WTC11 (cell line): ENCODE measurements at regions not wholly inside any gene's neighbourhood (a gene's known extent, or its start where the extent isn't known, plus 50 kb on each side); places are given as distances from the start of the nearest gene placed in this dataset.

Experiments
- ATAC-seq: fragments of 200-7000 bp; cut with Tn5 transposase; 2 replicates; pipeline ENCODE4 v1.10.0; 2021; ENCODE audit warnings: mild to moderate bottlenecking, moderate library complexity
- CTCF ChIA-PET: fragments of 300-600 bp; sonication (Branson Sonifier 250); formaldehyde crosslinking; loops from one replicate; lab custom pipeline; 2021; ENCODE audit warnings: antibody characterized with exemption; lab: Charles Lee
- POLR2A ChIA-PET: fragments of 350-600 bp; sonication (Branson Sonifier 250); formaldehyde crosslinking; loops from one replicate; lab custom pipeline; 2021; ENCODE audit warnings: antibody characterized with exemption; lab: Charles Lee
- DNase-seq: peaks from one replicate; pipeline ENCODE4 v3.0.0; 2021; ENCODE audit warnings: low spot score
- H3K27ac Mint-ChIP-seq: 2 replicates; pipeline ENCODE4 v1.8.0; 2021; ENCODE audit warnings: mixed read lengths
- H3K27me3 Mint-ChIP-seq: 2 replicates; pipeline ENCODE4 v1.8.0; 2021; ENCODE audit warnings: low read depth, mild to moderate bottlenecking, moderate library complexity, mixed read lengths
- H3K36me3 Mint-ChIP-seq: 2 replicates; pipeline ENCODE4 v1.8.0; 2021; ENCODE audit warnings: mixed read lengths
- H3K4me1 Mint-ChIP-seq: 2 replicates; pipeline ENCODE4 v1.8.0; 2022; ENCODE audit warnings: mixed read lengths
- H3K4me3 Mint-ChIP-seq: 2 replicates; pipeline ENCODE4 v1.8.0; 2021; ENCODE audit warnings: mild to moderate bottlenecking, moderate library complexity, mixed read lengths
- H3K9me3 Mint-ChIP-seq: 2 replicates; pipeline ENCODE4 v1.8.0; 2021; ENCODE audit warnings: mixed read lengths
- E2F5 ChIP-seq: sonication (generic); formaldehyde crosslinking; IDR thresholded peaks from 2 replicates; pipeline ENCODE4 v1.8.1; 2022; ENCODE audit warnings: mild to moderate bottlenecking, moderate library complexity, missing genetic modification reagents
- ETV6 ChIP-seq: sonication (generic); formaldehyde crosslinking; IDR thresholded peaks from 2 replicates; pipeline ENCODE4 v1.8.1; 2022; ENCODE audit warnings: mild to moderate bottlenecking, missing genetic modification reagents
- GTF2I ChIP-seq: fragments of 250-450 bp; sonication (Bioruptor Pico); conservative IDR thresholded peaks from 2 replicates; pipeline ENCODE4 v1.4.0; 2021; ENCODE audit warnings: mild to moderate bottlenecking
- JUN ChIP-seq: sonication (generic); formaldehyde crosslinking; IDR thresholded peaks from 2 replicates; pipeline ENCODE4 v1.8.0; 2023; ENCODE audit warnings: mild to moderate bottlenecking, missing genetic modification reagents
- KAT7 ChIP-seq: sonication (generic); formaldehyde crosslinking; IDR thresholded peaks from 2 replicates; pipeline ENCODE4 v1.8.1; 2023; ENCODE audit warnings: missing genetic modification reagents, mild to moderate bottlenecking, borderline replicate concordance
- MXD4 ChIP-seq: fragments of 250-450 bp; sonication (Bioruptor Pico); IDR thresholded peaks from 2 replicates; pipeline ENCODE4 v1.8.0; 2021; ENCODE audit warnings: mild to moderate bottlenecking, moderate library complexity, borderline replicate concordance
- NFE2L1 ChIP-seq: sonication (generic); formaldehyde crosslinking; IDR thresholded peaks from 2 replicates; pipeline ENCODE4 v1.8.1; 2023; ENCODE audit warnings: missing genetic modification reagents
- NFYB ChIP-seq: sonication (generic); formaldehyde crosslinking; conservative IDR thresholded peaks from 2 replicates; pipeline ENCODE4 v1.8.0; 2022; ENCODE audit warnings: low read depth, missing genetic modification reagents
- PRDM15 ChIP-seq: sonication (generic); formaldehyde crosslinking; IDR thresholded peaks from 2 replicates; pipeline ENCODE4 v1.8.0; 2022; ENCODE audit warnings: missing genetic modification reagents
- ZNF121 ChIP-seq: sonication (generic); formaldehyde crosslinking; IDR thresholded peaks from 2 replicates; pipeline ENCODE4 v1.8.0; 2023; ENCODE audit warnings: missing genetic modification reagents
- TF ChIP-seq, protein P1 (sequence below): sonication (generic); formaldehyde crosslinking; IDR thresholded peaks from 2 replicates; pipeline ENCODE4 v1.8.0; 2022; ENCODE audit warnings: mild to moderate bottlenecking, missing genetic modification reagents
- TF ChIP-seq, protein P2 (sequence below): sonication (generic); formaldehyde crosslinking; IDR thresholded peaks from 2 replicates; pipeline ENCODE4 v1.8.0; 2023; ENCODE audit warnings: mild to moderate bottlenecking, missing genetic modification reagents
- TF ChIP-seq, protein P3 (sequence below): sonication (generic); formaldehyde crosslinking; IDR thresholded peaks from 2 replicates; pipeline ENCODE4 v1.8.1; 2023; ENCODE audit warnings: mild to moderate bottlenecking, moderate library complexity, missing genetic modification reagents
- TF ChIP-seq, protein P4 (sequence below): sonication (generic); formaldehyde crosslinking; IDR thresholded peaks from 2 replicates; pipeline ENCODE4 v1.8.1; 2023; ENCODE audit warnings: mild to moderate bottlenecking, missing genetic modification reagents
- TF ChIP-seq, protein P5 (sequence below): sonication (generic); formaldehyde crosslinking; IDR thresholded peaks from 2 replicates; pipeline ENCODE4 v1.8.1; 2022; ENCODE audit warnings: low read depth, missing genetic modification reagents, borderline replicate concordance

GRCh38 chr10:52424341-52424740, 110.3 kb downstream of the DKK1 start:
- H3K9me3 Mint-ChIP-seq = peaks cover 7% of the 10 kb centered on the region
- CTCF ChIA-PET = no interaction called here
- no peaks in the 10 kb centered on the region for H3K27me3 Mint-ChIP-seq
- no peak for DNase-seq
- TF ChIP-seq, protein P1, sequence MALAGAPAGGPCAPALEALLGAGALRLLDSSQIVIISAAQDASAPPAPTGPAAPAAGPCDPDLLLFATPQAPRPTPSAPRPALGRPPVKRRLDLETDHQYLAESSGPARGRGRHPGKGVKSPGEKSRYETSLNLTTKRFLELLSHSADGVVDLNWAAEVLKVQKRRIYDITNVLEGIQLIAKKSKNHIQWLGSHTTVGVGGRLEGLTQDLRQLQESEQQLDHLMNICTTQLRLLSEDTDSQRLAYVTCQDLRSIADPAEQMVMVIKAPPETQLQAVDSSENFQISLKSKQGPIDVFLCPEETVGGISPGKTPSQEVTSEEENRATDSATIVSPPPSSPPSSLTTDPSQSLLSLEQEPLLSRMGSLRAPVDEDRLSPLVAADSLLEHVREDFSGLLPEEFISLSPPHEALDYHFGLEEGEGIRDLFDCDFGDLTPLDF (CRISPR knock-in tag) = no peak
- TF ChIP-seq NFE2L1 (CRISPR knock-in tag) (no peak), GTF2I (CRISPR knock-in tag) (no peak)
- TF ChIP-seq, all 79 proteins: peak for 0
- Mint-ChIP-seq H3K27ac (no peak overlapping the region), H3K4me3 (no peak overlapping the region), H3K4me1 (no peaks in the 10 kb centered on the region), H3K36me3 (no peaks in the 10 kb centered on the region)
- POLR2A ChIA-PET = no interaction called here
- ATAC-seq = no peak

DNA sequence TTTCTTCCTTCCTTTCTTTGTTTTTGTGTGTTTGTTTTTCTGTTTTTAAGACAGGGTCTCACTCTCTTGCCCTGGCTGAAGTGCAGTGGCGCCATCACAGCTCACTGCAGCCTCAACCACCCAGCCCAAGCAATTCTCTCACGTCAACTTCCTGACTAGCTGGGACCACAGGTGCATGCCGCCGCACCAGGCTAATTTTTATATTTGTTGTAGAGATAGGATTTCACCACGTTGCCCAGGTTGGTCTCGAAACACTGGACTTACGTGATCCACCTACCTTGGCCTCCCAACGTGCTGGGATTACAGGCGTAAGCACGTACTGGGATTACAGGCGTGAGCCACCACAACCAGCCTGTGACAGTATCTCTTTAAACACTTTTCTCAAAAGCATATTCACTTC, 120.7 kb downstream of the DKK1 start:
- POLR2A ChIA-PET = no interaction called here
- DNase-seq (no peak), ATAC-seq (no peak)
- no peaks in the 10 kb centered on the region for H3K4me1 Mint-ChIP-seq
- no peak overlapping the region for H3K27ac Mint-ChIP-seq
- CTCF ChIA-PET = interaction anchor here (1.6 kb wide), 1 partner anchor 121 kb away, joined by 3 read pairs; the partner anchor contains the start of gene DKK1
- peaks cover 4% of the 10 kb centered on the region for H3K9me3 Mint-ChIP-seq
- H3K27me3 Mint-ChIP-seq = no peaks in the 10 kb centered on the region
- H3K36me3 Mint-ChIP-seq = no peaks in the 10 kb centered on the region
- TF ChIP-seq, protein P2, sequence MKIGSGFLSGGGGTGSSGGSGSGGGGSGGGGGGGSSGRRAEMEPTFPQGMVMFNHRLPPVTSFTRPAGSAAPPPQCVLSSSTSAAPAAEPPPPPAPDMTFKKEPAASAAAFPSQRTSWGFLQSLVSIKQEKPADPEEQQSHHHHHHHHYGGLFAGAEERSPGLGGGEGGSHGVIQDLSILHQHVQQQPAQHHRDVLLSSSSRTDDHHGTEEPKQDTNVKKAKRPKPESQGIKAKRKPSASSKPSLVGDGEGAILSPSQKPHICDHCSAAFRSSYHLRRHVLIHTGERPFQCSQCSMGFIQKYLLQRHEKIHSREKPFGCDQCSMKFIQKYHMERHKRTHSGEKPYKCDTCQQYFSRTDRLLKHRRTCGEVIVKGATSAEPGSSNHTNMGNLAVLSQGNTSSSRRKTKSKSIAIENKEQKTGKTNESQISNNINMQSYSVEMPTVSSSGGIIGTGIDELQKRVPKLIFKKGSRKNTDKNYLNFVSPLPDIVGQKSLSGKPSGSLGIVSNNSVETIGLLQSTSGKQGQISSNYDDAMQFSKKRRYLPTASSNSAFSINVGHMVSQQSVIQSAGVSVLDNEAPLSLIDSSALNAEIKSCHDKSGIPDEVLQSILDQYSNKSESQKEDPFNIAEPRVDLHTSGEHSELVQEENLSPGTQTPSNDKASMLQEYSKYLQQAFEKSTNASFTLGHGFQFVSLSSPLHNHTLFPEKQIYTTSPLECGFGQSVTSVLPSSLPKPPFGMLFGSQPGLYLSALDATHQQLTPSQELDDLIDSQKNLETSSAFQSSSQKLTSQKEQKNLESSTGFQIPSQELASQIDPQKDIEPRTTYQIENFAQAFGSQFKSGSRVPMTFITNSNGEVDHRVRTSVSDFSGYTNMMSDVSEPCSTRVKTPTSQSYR (CRISPR knock-in tag) = no peak
- peak; percentile 61; the same call in 1 of the 2 replicates for TF ChIP-seq ZNF121 (CRISPR knock-in tag)
- H3K4me3 Mint-ChIP-seq = no peak overlapping the region

DNA sequence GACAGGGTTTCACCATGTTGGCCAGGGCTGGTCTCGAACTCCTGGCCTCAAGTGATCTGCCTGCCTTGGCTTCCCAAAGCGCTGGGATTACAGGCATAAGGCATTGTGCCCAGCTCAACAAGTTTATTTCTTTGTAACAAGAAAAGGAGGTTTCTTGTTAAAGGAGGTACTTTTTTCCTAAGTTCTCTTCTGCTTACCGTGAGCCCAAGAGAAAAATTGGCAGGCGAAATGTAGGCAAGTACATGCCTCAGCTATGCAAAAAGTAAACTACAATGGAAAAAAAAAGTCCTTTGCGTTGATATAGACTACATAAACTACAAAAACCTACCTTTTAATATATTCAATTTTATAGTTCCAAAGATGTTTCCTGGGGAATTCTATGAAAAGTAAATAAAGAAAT, 122.6 kb downstream of the DKK1 start:
- Mint-ChIP-seq H3K27ac (no peak overlapping the region), H3K4me3 (no peak overlapping the region), H3K9me3 (peaks cover 4% of the 10 kb centered on the region), H3K36me3 (no peaks in the 10 kb centered on the region), H3K27me3 (no peaks in the 10 kb centered on the region), H3K4me1 (no peaks in the 10 kb centered on the region)
- ATAC-seq (no peak), DNase-seq (no peak)
- ChIA-PET CTCF (no interaction called here), POLR2A (no interaction called here)
- no peak for TF ChIP-seq PRDM15 (CRISPR knock-in tag)
- TF ChIP-seq KAT7 (CRISPR knock-in tag) = no peak
- TF ChIP-seq ETV6 (CRISPR knock-in tag) = no peak
- TF ChIP-seq NFYB (CRISPR knock-in tag) = no peak
- TF ChIP-seq E2F5 = no peak
- TF ChIP-seq MXD4 (CRISPR knock-in tag) = no peak
- TF ChIP-seq, protein P3, sequence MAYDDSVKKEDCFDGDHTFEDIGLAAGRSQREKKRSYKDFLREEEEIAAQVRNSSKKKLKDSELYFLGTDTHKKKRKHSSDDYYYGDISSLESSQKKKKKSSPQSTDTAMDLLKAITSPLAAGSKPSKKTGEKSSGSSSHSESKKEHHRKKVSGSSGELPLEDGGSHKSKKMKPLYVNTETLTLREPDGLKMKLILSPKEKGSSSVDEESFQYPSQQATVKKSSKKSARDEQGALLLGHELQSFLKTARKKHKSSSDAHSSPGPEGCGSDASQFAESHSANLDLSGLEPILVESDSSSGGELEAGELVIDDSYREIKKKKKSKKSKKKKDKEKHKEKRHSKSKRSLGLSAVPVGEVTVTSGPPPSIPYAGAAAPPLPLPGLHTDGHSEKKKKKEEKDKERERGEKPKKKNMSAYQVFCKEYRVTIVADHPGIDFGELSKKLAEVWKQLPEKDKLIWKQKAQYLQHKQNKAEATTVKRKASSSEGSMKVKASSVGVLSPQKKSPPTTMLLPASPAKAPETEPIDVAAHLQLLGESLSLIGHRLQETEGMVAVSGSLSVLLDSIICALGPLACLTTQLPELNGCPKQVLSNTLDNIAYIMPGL = no peak
- TF ChIP-seq, protein P4, sequence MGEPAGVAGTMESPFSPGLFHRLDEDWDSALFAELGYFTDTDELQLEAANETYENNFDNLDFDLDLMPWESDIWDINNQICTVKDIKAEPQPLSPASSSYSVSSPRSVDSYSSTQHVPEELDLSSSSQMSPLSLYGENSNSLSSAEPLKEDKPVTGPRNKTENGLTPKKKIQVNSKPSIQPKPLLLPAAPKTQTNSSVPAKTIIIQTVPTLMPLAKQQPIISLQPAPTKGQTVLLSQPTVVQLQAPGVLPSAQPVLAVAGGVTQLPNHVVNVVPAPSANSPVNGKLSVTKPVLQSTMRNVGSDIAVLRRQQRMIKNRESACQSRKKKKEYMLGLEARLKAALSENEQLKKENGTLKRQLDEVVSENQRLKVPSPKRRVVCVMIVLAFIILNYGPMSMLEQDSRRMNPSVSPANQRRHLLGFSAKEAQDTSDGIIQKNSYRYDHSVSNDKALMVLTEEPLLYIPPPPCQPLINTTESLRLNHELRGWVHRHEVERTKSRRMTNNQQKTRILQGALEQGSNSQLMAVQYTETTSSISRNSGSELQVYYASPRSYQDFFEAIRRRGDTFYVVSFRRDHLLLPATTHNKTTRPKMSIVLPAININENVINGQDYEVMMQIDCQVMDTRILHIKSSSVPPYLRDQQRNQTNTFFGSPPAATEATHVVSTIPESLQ (CRISPR knock-in tag) = no peak
- TF ChIP-seq NFE2L1 (CRISPR knock-in tag) = no peak
- TF ChIP-seq, protein P1 (CRISPR knock-in tag) = no peak
- TF ChIP-seq, protein P5, sequence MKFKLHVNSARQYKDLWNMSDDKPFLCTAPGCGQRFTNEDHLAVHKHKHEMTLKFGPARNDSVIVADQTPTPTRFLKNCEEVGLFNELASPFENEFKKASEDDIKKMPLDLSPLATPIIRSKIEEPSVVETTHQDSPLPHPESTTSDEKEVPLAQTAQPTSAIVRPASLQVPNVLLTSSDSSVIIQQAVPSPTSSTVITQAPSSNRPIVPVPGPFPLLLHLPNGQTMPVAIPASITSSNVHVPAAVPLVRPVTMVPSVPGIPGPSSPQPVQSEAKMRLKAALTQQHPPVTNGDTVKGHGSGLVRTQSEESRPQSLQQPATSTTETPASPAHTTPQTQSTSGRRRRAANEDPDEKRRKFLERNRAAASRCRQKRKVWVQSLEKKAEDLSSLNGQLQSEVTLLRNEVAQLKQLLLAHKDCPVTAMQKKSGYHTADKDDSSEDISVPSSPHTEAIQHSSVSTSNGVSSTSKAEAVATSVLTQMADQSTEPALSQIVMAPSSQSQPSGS (CRISPR knock-in tag) = no peak
- TF ChIP-seq JUN = no peak
